ENCODE measurements at regions not wholly inside any gene's neighbourhood (a gene's known extent, or its start where the extent isn't known, plus 50 kb on each side); places are given as distances from the start of the nearest gene placed in this dataset.
"Not testable (repeated sequence)": the region's sequence is repeated elsewhere in the genome, so short reads cannot be mapped to it uniquely, and the experiment has no call there.

- DNase-seq (ENCODE audit: low read depth) = no peak
- no peak for TF ChIP-seq POLR2A (IDR thresholded peaks at IDR 0.05; ENCODE audit: extremely low read depth, insufficient read length)
- no peak for TF ChIP-seq MAX (IDR thresholded peaks at IDR 0.05; ENCODE audit: low read depth, low read length)
- TF ChIP-seq MYC (IDR thresholded peaks at IDR 0.05; ENCODE audit: low read depth, low read length) = no peak
- no peak for TF ChIP-seq CTCF (IDR thresholded peaks at IDR 0.05; ENCODE audit: low read depth, low read length)
- no peak overlapping the region for H3K4me3 ChIP-seq (ENCODE audit: low read depth, low read length)
Observed at GRCh38 chr22:26838471-26838825, 181.1 kb downstream of the MIAT start.

- DNase-seq (ENCODE audit: low read depth) = no peak
- TF ChIP-seq CTCF (IDR thresholded peaks at IDR 0.05; ENCODE audit: low read depth, low read length) (no peak), MYC (IDR thresholded peaks at IDR 0.05; ENCODE audit: low read depth, low read length) (no peak), POLR2A (IDR thresholded peaks at IDR 0.05; ENCODE audit: extremely low read depth, insufficient read length) (no peak), MAX (IDR thresholded peaks at IDR 0.05; ENCODE audit: low read depth, low read length) (no peak)
- no peak overlapping the region for H3K4me3 ChIP-seq (ENCODE audit: low read depth, low read length)
Observed at GRCh38 chr22:26839216-26839615, 181.8 kb downstream of the MIAT start.

- not testable (repeated sequence) for H3K4me3 ChIP-seq (ENCODE audit: low read depth, low read length); DNase-seq (ENCODE audit: low read depth)
Observed at GRCh38 chr22:26840770-26841169, 183.4 kb downstream of the MIAT start.

- no peak overlapping the region for H3K4me3 ChIP-seq (ENCODE audit: low read depth, low read length)
- TF ChIP-seq CTCF (IDR thresholded peaks at IDR 0.05; ENCODE audit: low read depth, low read length) = no peak
- TF ChIP-seq MAX (IDR thresholded peaks at IDR 0.05; ENCODE audit: low read depth, low read length) = no peak
- no peak for TF ChIP-seq MYC (IDR thresholded peaks at IDR 0.05; ENCODE audit: low read depth, low read length)
- DNase-seq (ENCODE audit: low read depth) = no peak
Observed at GRCh38 chr22:26842103-26842502, 184.7 kb downstream of the MIAT start.

- DNase-seq (ENCODE audit: low read depth) = peak; percentile 4
- H3K4me3 ChIP-seq (ENCODE audit: low read depth, low read length) = no peak overlapping the region
- TF ChIP-seq CTCF (IDR thresholded peaks at IDR 0.05; ENCODE audit: low read depth, low read length) (no peak), MYC (IDR thresholded peaks at IDR 0.05; ENCODE audit: low read depth, low read length) (no peak), POLR2A (IDR thresholded peaks at IDR 0.05; ENCODE audit: extremely low read depth, insufficient read length) (no peak)
Observed at GRCh38 chr22:26845021-26845743, 187.8 kb downstream of the MIAT start.

GRCh38 chr22:26846076-26846475 lies 188.7 kb downstream of the MIAT start:
- DNase-seq (ENCODE audit: low read depth) = no peak
- TF ChIP-seq MAX (IDR thresholded peaks at IDR 0.05; ENCODE audit: low read depth, low read length) = no peak
- no peak for TF ChIP-seq MYC (IDR thresholded peaks at IDR 0.05; ENCODE audit: low read depth, low read length)
- no peak for TF ChIP-seq CTCF (IDR thresholded peaks at IDR 0.05; ENCODE audit: low read depth, low read length)
- no peak for TF ChIP-seq POLR2A (IDR thresholded peaks at IDR 0.05; ENCODE audit: extremely low read depth, insufficient read length)
- H3K4me3 ChIP-seq (ENCODE audit: low read depth, low read length) = no peak overlapping the region

All from NB4 (cell line).